ENCODE measurements at regions not wholly inside any gene's neighbourhood (a gene's known extent, or its start where the extent isn't known, plus 50 kb on each side); places are given as distances from the start of the nearest gene placed in this dataset.

DNA sequence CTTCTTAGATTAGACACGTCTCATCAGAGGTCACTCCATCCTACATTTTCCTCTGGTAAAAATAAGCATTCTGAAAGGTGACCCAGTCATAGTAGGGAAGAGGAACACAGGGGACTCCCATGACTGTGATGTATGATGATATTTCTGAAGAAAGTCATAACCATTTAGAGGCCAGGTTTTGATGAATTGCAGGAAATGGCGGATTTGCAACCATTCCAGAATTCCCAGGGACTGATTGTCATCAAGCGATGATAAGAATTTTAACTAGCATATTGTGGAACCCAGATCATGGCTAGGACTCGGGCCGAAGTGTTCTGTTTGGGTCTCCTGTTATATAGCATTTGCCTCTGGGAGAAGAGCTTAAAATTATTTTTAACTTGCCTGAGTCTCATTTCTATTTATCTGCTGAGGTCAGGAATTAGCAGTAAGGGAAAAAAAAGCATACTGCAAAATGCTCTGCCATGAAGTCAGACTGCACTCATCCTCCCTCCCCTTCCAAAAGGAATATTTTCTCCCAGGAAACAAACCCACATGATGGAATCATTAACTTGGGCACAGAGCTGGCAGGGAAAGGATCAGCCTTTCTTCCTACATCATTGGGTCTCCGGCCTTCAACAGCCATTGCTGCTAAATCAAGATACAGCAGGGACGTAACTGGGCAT lies 286.7 kb downstream of the HLX start:
- TF ChIP-seq CTCF (IDR thresholded peaks at IDR 0.05) (no peak), POLR2A (IDR thresholded peaks at IDR 0.05) (no peak)

Data from Peyer's patch (tissue), 4 donors.